ENCODE measurements at regions not wholly inside any gene's neighbourhood (a gene's known extent, or its start where the extent isn't known, plus 50 kb on each side); places are given as distances from the start of the nearest gene placed in this dataset.
"Not testable (repeated sequence)": the region's sequence is repeated elsewhere in the genome, so short reads cannot be mapped to it uniquely, and the experiment has no call there.

GRCh38 chr7:149334930-149335329 is 72.9 kb downstream of the ZNF783 start:
- peaks cover 2 to 6% (median 2%) of the 10 kb centered on the region in 3 donors for H3K9me3 Mint-ChIP-seq
- H3K36me3 Mint-ChIP-seq, result no peaks in the 10 kb centered on the region
- H3K4me1 Mint-ChIP-seq, result no peaks in the 10 kb centered on the region
- no peak overlapping the region for H3K4me3 Mint-ChIP-seq
- H3K27me3 Mint-ChIP-seq, result peaks cover 5% of the 10 kb centered on the region
- H3K27ac Mint-ChIP-seq, result no peak overlapping the region

- Mint-ChIP-seq H3K9me3 (peaks cover 14 to 27% (median 15%) of the 10 kb centered on the region in 3 donors), H3K4me3 (peak overlapping the region in 1 of 4 donors; percentile 17), H3K27ac (no peak overlapping the region), H3K27me3 (peaks cover 14% of the 10 kb centered on the region), H3K4me1 (no peaks in the 10 kb centered on the region), H3K36me3 (no peaks in the 10 kb centered on the region)
Observed at GRCh38 chr7:149348758-149349369, 86.9 kb downstream of the ZNF783 start.

GRCh38 chr7:149353739-149354504 is 91.9 kb downstream of the ZNF783 start:
- peaks cover 4% of the 10 kb centered on the region for H3K27me3 Mint-ChIP-seq
- H3K36me3 Mint-ChIP-seq, result no peaks in the 10 kb centered on the region
- H3K4me1 Mint-ChIP-seq, result no peaks in the 10 kb centered on the region
- H3K9me3 Mint-ChIP-seq, result peaks cover 2 to 10% (median 6%) of the 10 kb centered on the region in 3 donors
- no peak overlapping the region for H3K27ac Mint-ChIP-seq
- H3K4me3 Mint-ChIP-seq, result no peak overlapping the region

DNA sequence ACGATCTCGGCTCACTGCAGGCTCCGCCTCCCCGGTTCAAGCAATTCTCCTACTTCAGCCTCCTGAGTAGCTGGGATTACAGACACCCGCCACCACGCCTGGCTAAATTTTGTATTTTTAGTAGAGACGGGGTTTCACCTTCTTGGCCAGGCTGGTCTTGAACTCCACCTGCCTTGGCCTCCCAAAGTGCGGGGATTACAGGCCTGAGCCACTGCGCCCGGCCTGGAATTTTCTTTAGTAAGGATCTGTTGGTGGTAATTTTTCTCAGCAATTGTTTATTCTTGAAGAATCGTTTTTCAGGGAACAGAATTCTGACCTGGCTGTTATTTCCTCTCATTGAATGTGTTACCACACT is 93.0 kb downstream of the ZNF783 start:
- H3K27me3 Mint-ChIP-seq, H3K4me3 Mint-ChIP-seq, H3K36me3 Mint-ChIP-seq, H3K27ac Mint-ChIP-seq, H3K9me3 Mint-ChIP-seq, H3K4me1 Mint-ChIP-seq: not testable (repeated sequence)

- H3K9me3 Mint-ChIP-seq, result peaks cover 0 to 5% (median 5%) of the 10 kb centered on the region in 3 donors
- H3K27ac Mint-ChIP-seq, result peak overlapping the region in 1 of 3 donors; percentile 53
- H3K4me3 Mint-ChIP-seq, result no peak overlapping the region
- peaks cover 10% of the 10 kb centered on the region for H3K27me3 Mint-ChIP-seq
- H3K36me3 Mint-ChIP-seq, result no peaks in the 10 kb centered on the region
- H3K4me1 Mint-ChIP-seq, result no peaks in the 10 kb centered on the region
Observed at GRCh38 chr7:149355390-149356048, 93.5 kb downstream of the ZNF783 start.

- Mint-ChIP-seq H3K27ac (no peak overlapping the region), H3K36me3 (peaks cover 2% of the 10 kb centered on the region), H3K27me3 (peaks cover 15% of the 10 kb centered on the region), H3K9me3 (peaks cover 13 to 19% (median 17%) of the 10 kb centered on the region in 3 donors), H3K4me3 (no peak overlapping the region), H3K4me1 (no peaks in the 10 kb centered on the region)
Observed at GRCh38 chr7:149362696-149363095, 98.2 kb downstream of the ZNF777 start.

DNA sequence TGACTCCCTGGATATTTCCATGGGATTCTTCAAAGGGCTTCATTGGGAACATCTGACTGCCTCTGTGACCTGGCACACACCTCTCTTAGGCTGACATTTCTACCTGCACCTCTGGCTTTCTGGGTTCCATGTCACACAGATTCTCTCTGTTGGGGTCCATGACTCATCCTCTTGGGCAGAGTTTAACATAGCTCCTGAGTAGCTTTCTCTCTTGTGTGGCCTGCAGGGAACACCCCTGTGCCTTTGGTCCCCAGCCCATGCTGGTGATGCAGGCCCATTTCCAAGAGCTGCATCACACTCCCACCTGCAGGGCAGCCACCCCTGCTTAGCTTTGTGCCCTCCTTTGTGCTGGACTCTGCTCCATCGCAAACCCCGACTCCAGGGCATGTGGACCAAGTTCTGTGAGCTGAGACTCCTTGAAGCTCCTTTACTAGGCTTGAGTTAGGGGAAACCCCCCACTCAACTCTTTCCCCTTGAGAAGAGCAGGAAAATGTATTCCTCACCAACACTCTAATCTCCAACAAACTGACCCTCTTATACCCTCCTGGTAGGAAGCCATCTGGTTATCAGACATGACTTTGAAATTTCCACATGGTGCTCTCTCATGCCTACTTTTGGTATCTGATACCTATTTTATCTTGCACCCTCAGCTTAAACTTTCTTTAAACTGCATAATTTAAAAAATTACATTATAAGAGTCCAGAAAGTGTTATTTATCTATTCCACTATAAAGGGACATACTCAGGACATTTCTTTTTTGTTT is 93.3 kb downstream of the ZNF777 start:
- Mint-ChIP-seq H3K4me3 (no peak overlapping the region), H3K27me3 (peaks cover 8% of the 10 kb centered on the region), H3K27ac (no peak overlapping the region), H3K9me3 (peaks cover 16 to 20% (median 16%) of the 10 kb centered on the region in 3 donors), H3K36me3 (no peaks in the 10 kb centered on the region), H3K4me1 (no peaks in the 10 kb centered on the region)

DNA sequence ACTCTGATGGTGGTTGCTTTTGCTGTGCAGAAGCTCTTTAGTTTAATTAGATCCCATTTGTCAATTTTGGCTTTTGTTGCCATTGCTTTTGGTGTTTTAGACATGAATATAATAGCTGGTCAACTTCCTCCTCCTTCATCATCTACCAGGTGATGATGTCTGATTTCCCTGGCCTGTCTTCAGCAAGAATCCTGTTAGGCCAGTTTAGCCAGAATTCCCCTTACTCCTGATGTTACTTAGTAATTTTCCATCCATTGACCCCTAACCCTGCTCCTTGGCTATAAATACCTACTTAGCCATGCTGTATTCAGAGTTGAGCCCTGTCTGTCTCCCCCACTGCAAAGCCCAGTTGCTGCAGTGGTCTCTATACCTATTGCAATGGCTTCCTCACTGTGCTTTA is 91.4 kb downstream of the ZNF777 start:
- no peaks in the 10 kb centered on the region for H3K4me1 Mint-ChIP-seq
- H3K36me3 Mint-ChIP-seq, result no peaks in the 10 kb centered on the region
- peaks cover 6% of the 10 kb centered on the region for H3K27me3 Mint-ChIP-seq
- H3K9me3 Mint-ChIP-seq, result peaks cover 8 to 24% (median 18%) of the 10 kb centered on the region in 3 donors
- peak overlapping the region in 1 of 4 donors; percentile 57 for H3K4me3 Mint-ChIP-seq
- H3K27ac Mint-ChIP-seq, result no peak overlapping the region

DNA sequence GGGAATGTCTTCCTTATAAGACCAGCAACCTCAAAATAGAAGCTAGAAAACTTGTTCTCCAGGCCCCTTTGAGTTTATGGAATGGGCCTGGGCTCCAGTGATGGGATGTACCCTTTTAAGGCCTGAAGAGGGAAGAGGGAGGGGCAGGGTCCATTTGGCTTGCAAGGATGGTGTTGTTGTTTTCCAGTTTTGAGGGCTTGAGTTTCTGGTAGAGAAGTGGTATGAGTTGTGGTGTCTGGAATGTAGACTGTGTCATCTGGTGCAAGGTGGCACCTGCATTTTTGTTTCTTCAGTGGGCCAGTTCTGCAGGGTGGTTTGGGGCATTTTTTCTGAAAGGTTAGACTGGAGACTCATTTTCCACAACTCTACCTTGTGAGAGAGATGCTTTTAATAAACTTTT is 90.1 kb downstream of the ZNF777 start:
- no peak overlapping the region for H3K4me3 Mint-ChIP-seq
- H3K9me3 Mint-ChIP-seq, result peaks cover 6 to 24% (median 16%) of the 10 kb centered on the region in 3 donors
- no peaks in the 10 kb centered on the region for H3K36me3 Mint-ChIP-seq
- no peaks in the 10 kb centered on the region for H3K4me1 Mint-ChIP-seq
- H3K27me3 Mint-ChIP-seq, result peaks cover 5% of the 10 kb centered on the region
- no peak overlapping the region for H3K27ac Mint-ChIP-seq

GRCh38 chr7:149373089-149373488 is 87.8 kb downstream of the ZNF777 start:
- Mint-ChIP-seq H3K4me3 (no peak overlapping the region), H3K9me3 (peaks cover 5 to 17% (median 16%) of the 10 kb centered on the region in 3 donors), H3K4me1 (no peaks in the 10 kb centered on the region), H3K27ac (no peak overlapping the region), H3K27me3 (peaks cover 5% of the 10 kb centered on the region), H3K36me3 (no peaks in the 10 kb centered on the region)

- Mint-ChIP-seq H3K27ac (no peak overlapping the region), H3K4me1 (no peaks in the 10 kb centered on the region), H3K4me3 (no peak overlapping the region), H3K36me3 (no peaks in the 10 kb centered on the region), H3K27me3 (peaks cover 5% of the 10 kb centered on the region), H3K9me3 (peaks cover 5 to 26% (median 14%) of the 10 kb centered on the region in 3 donors)
Observed at GRCh38 chr7:149375234-149376008, 85.4 kb downstream of the ZNF777 start.

GRCh38 chr7:149377386-149377785 is 83.5 kb downstream of the ZNF777 start:
- no peaks in the 10 kb centered on the region for H3K4me1 Mint-ChIP-seq
- peaks cover 2% of the 10 kb centered on the region for H3K36me3 Mint-ChIP-seq
- no peaks in the 10 kb centered on the region for H3K27me3 Mint-ChIP-seq
- H3K4me3 Mint-ChIP-seq, result no peak overlapping the region
- H3K9me3 Mint-ChIP-seq, result peaks cover 4 to 24% (median 14%) of the 10 kb centered on the region in 3 donors
- H3K27ac Mint-ChIP-seq, result no peak overlapping the region

- Mint-ChIP-seq H3K4me1 (no peaks in the 10 kb centered on the region), H3K9me3 (peaks cover 2 to 12% (median 5%) of the 10 kb centered on the region in 3 donors), H3K36me3 (peaks cover 2% of the 10 kb centered on the region), H3K27ac (no peak overlapping the region), H3K4me3 (no peak overlapping the region), H3K27me3 (peaks cover 5% of the 10 kb centered on the region)
Observed at GRCh38 chr7:149379625-149380024, 81.2 kb downstream of the ZNF777 start.

DNA sequence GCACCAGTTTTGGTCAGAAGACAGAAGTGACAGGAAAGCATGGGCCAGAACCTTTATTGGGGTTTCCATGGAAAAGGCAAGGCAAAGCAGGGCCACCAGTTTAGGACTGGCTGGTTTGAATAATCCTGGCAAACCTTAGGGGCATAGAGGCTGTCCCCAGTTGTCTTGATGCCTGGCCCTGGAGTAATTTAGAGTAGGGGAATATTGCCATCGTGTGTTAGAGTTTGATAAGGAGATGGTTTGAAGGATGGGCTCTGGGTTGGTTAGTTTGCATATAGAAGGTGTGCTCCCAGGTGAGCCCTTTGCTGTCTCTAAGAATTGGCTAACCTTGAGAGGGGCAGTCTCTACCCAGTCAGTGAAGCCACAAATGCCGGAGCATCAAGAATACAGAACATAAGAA is 79.6 kb downstream of the ZNF777 start:
- Mint-ChIP-seq H3K27ac (no peak overlapping the region), H3K4me3 (no peak overlapping the region), H3K36me3 (peaks cover 2% of the 10 kb centered on the region), H3K9me3 (peaks cover 2 to 11% (median 5%) of the 10 kb centered on the region in 3 donors), H3K27me3 (peaks cover 5% of the 10 kb centered on the region), H3K4me1 (no peaks in the 10 kb centered on the region)
